Esophagus muscularis mucosa (tissue), 4 donors: ENCODE measurements at regions not wholly inside any gene's neighbourhood (a gene's known extent, or its start where the extent isn't known, plus 50 kb on each side); places are given as distances from the start of the nearest gene placed in this dataset.

Experiments used
- DNase-seq: peaks from one replicate; pipeline ENCODE4 v3.0.0-alpha.2; 2017; ENCODE audit errors: extremely low spot score
- H3K27ac ChIP-seq, 4 donors: fragments of 200-600 bp; sonication (generic); replicated peaks in 1 of 4; 1 replicate in 3 of 4; 2 replicates in 1 of 4; pipeline ENCODE4 v1.5.1; 2016 to 2019; ENCODE audit warnings: mild to moderate bottlenecking in 1 of 4
- H3K27me3 ChIP-seq, 4 donors: fragments of 200-600 bp; sonication (generic); one replicate each; pipeline versions ENCODE4 v1.5.1 to v1.6.0; 2016 to 2019
- H3K36me3 ChIP-seq, 4 donors: fragments of 200-600 bp; sonication (generic); one replicate each; pipeline ENCODE4 v1.5.1; 2016 to 2019
- H3K4me1 ChIP-seq, 4 donors: fragments of 200-600 bp; sonication (generic); one replicate each; pipeline ENCODE4 v1.5.1; 2016 to 2019
- H3K4me3 ChIP-seq, 4 donors: fragments of 200-600 bp; sonication (generic); 1 replicate in 2 of 4; 2 replicates in 2 of 4; pipeline ENCODE4 v1.5.1; 2016 to 2019; ENCODE audit warnings: mild to moderate bottlenecking in 4 of 4, moderate library complexity in 1 of 4
- H3K9me3 ChIP-seq, 4 donors: fragments of 200-600 bp; sonication (generic); 1 replicate in 3 of 4; 2 replicates in 1 of 4; pipeline ENCODE4 v1.5.1; 2016 to 2019
- CTCF ChIP-seq, 3 experiments: fragments of 200-600 bp in 2 of 3; fragments of 450-650 bp in 1 of 3; sonication (generic) in 2 of 3; IDR thresholded peaks; one replicate each; pipeline ENCODE4 v1.5.1; 2017 to 2019; ENCODE audit warnings: antibody characterized with exemption in 3 of 3, mild to moderate bottlenecking in 2 of 3, moderate library complexity in 1 of 3
- EP300 ChIP-seq: sonication (generic); formaldehyde crosslinking; IDR thresholded peaks from one replicate; pipeline ENCODE4 v1.6.1; 2017; ENCODE audit warnings: antibody characterized with exemption
- POLR2A ChIP-seq: fragments of 450-650 bp; IDR thresholded peaks from one replicate; pipeline ENCODE4 v1.6.1; 2017; ENCODE audit warnings: antibody characterized with exemption, moderate library complexity, mild to moderate bottlenecking, low read depth
- POLR2AphosphoS5 ChIP-seq, 2 donors: sonication (generic); formaldehyde crosslinking; IDR thresholded peaks; one replicate each; pipeline ENCODE4 v1.6.1; 2017; ENCODE audit warnings: antibody characterized with exemption in 2 of 2
- WGBS: methylation state at CpG from one replicate; pipeline ENCODE4 v1.1.5; 2018; 5-methylcytosine and 5-hydroxymethylcytosine counted together
- intact Hi-C: fragments of 100-400 bp; cut with DNase I; formaldehyde crosslinking; loops from one replicate; pipeline ENCODE4 v1.15.1; 2023

GRCh38 chr2:211126256-211126655, 569.9 kb downstream of the CPS1 start:
- DNase-seq: no peak
- Histone ChIP-seq H3K4me3 (no peak overlapping the region), H3K4me1 (no peaks in the 10 kb centered on the region), H3K27ac (no peak overlapping the region), H3K27me3 (no peaks in the 10 kb centered on the region), H3K36me3 (no peaks in the 10 kb centered on the region), H3K9me3 (no peaks in the 10 kb centered on the region)
- intact Hi-C loops: no loop called here
- no peak for TF ChIP-seq CTCF (IDR thresholded peaks at IDR 0.05)
- no peak for TF ChIP-seq POLR2A
- TF ChIP-seq POLR2AphosphoS5 (IDR thresholded peaks at IDR 0.05): no peak
- TF ChIP-seq EP300: no peak

GRCh38 chr2:211127501-211127900, 571.1 kb downstream of the CPS1 start:
- TF ChIP-seq CTCF (IDR thresholded peaks at IDR 0.05) (no peak), EP300 (no peak), POLR2AphosphoS5 (IDR thresholded peaks at IDR 0.05) (no peak), POLR2A (no peak)
- Histone ChIP-seq H3K4me3 (no peak overlapping the region), H3K9me3 (no peaks in the 10 kb centered on the region), H3K4me1 (no peaks in the 10 kb centered on the region), H3K36me3 (no peaks in the 10 kb centered on the region), H3K27ac (no peak overlapping the region), H3K27me3 (no peaks in the 10 kb centered on the region)
- WGBS: 89% methylated on average over 2 of the region's 2 CpGs
- intact Hi-C loops: no loop called here
- no peak for DNase-seq

- WGBS: 73% methylated on average over 3 of the region's 3 CpGs
Measured at GRCh38 chr2:211128287-211128686, 571.9 kb downstream of the CPS1 start.

GRCh38 chr2:211129798-211130197, 573.4 kb downstream of the CPS1 start:
- H3K36me3 ChIP-seq: no peaks in the 10 kb centered on the region
- H3K4me3 ChIP-seq: no peak overlapping the region
- no peak for DNase-seq
- H3K4me1 ChIP-seq: no peaks in the 10 kb centered on the region
- TF ChIP-seq EP300 (no peak), POLR2A (no peak), CTCF (IDR thresholded peaks at IDR 0.05) (no peak), POLR2AphosphoS5 (IDR thresholded peaks at IDR 0.05) (no peak)
- H3K9me3 ChIP-seq: no peaks in the 10 kb centered on the region
- no peaks in the 10 kb centered on the region for H3K27me3 ChIP-seq
- no peak overlapping the region for H3K27ac ChIP-seq
- 63% methylated on average over 3 of the region's 3 CpGs for WGBS
- intact Hi-C loops: no loop called here

More at GRCh38 chr2:211128287-211128686, 571.9 kb downstream of the CPS1 start:
- TF ChIP-seq POLR2A: no peak
- no peak for TF ChIP-seq POLR2AphosphoS5 (IDR thresholded peaks at IDR 0.05)
- TF ChIP-seq CTCF (IDR thresholded peaks at IDR 0.05): no peak
- no peak for TF ChIP-seq EP300
- Histone ChIP-seq H3K36me3 (no peaks in the 10 kb centered on the region), H3K9me3 (no peaks in the 10 kb centered on the region), H3K4me1 (no peaks in the 10 kb centered on the region), H3K27me3 (no peaks in the 10 kb centered on the region), H3K27ac (no peak overlapping the region), H3K4me3 (no peak overlapping the region)
- intact Hi-C loops: no loop called here
- DNase-seq: no peak

- Histone ChIP-seq H3K4me3 (no peak overlapping the region), H3K9me3 (no peaks in the 10 kb centered on the region), H3K27me3 (no peaks in the 10 kb centered on the region), H3K36me3 (no peaks in the 10 kb centered on the region), H3K27ac (no peak overlapping the region), H3K4me1 (no peaks in the 10 kb centered on the region)
- no peak for DNase-seq
- intact Hi-C loops: no loop called here
- TF ChIP-seq EP300: no peak
- no peak for TF ChIP-seq CTCF (IDR thresholded peaks at IDR 0.05)
- TF ChIP-seq POLR2A: no peak
- TF ChIP-seq POLR2AphosphoS5 (IDR thresholded peaks at IDR 0.05): no peak
- whole genome bisulfite sequencing: 71% methylated on average over 2 of the region's 2 CpGs
Measured at GRCh38 chr2:211132046-211132445, 575.6 kb downstream of the CPS1 start.
